Stimulated activated CD4-positive, alpha-beta T cell treated with anti-CD3 and anti-CD28 coated beads, Interleukin-12 subunit alpha, Interleukin-12 subunit beta, amount 100 ng/mL, for 48 hours (primary cell): ENCODE measurements at regions not wholly inside any gene's neighbourhood (a gene's known extent, or its start where the extent isn't known, plus 50 kb on each side); places are given as distances from the start of the nearest gene placed in this dataset.

Source experiments
- DNase-seq, 3 donors: peaks; one replicate each; pipeline ENCODE4 v3.0.0-alpha.2; 2020; ENCODE audit warnings: low read depth in 2 of 3, low spot score in 1 of 3

DNA sequence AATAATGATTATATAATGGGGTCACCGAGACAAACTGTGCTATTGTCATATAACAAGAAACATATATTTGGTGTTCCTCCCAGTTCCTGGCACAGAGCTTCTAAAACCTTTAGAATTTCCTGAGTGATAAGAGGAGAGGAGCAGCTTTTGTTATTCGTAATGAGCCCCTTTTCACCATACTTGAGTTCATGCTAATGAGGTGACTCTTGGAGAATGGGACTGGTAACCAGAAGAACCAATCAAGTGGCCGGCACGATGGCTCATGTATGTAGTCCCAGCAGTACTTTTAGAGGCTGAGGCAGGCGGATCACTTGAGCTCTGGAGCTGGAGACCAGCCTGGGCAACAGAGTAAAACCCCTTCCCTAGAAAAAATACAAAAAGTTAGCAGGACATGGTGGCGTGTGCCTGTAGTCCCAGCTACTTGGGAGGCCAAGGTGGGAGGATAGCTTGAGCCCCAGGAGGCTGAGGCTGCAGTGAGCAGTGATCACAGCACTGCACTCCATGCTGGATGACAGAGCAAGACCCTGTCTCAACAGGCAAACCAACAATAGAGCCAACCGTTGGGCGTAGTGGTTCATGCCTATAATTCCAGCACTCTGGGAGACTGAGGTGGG is 62.7 kb upstream of the FTH1 start:
- no peak for DNase-seq

DNA sequence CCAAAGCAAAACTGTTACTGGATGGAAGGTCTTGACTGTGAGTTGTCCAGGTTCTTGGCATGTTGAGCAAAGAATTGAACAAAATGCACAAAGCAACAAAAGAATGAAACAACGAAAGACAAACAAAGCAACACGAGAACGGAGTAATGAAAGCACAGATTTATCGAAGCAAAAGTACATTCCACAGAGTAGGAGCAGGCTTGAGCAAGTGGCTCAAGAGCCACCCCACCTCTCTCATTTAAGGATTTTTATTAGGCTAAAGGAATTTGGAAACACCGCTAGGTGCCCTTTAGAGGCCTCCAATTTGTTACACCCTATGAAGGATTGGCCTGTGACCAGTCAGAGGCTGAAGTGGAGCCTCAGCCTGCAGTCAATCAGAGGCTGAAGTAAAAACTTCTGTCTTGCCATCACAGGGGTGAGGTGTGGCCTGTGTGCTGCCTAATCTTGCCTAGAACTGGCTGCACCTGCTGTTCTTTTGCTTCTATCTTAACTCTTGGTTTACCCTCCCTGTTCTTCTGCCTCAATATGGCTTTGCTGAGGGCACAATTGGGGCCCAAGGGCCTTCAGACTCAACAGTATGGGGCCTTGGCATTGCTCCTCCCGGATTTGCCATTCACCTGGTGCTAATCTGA is 59.4 kb upstream of the FTH1 start:
- DNase-seq, result no peak

- DNase-seq, result peak; percentile 24 to 40 (median 36)
Observed at GRCh38 chr11:62025487-62026105, 58.2 kb upstream of the FTH1 start.

- DNase-seq, result no peak
Observed at GRCh38 chr11:62024936-62025486, 57.6 kb upstream of the FTH1 start.

DNA sequence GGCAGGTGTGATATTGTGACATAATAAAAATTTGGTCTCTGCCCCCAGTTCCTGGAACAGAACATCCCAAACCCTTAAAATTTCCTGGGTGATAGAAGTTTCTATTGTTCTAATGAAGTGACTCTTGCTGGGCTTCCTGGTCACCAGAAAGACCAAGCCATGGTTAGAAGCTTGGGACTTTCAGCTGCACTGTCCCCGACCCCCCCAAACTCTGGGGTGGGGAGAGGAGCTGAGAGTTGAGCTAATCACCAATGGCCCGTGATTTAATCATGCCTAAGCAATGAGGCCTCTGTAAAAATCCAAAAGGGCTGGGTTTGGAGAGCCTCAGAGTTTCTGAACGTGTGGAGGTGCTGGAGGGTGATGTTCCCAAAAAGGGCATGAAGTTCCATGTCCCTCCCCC is 54.8 kb upstream of the FTH1 start:
- no peak for DNase-seq

DNA sequence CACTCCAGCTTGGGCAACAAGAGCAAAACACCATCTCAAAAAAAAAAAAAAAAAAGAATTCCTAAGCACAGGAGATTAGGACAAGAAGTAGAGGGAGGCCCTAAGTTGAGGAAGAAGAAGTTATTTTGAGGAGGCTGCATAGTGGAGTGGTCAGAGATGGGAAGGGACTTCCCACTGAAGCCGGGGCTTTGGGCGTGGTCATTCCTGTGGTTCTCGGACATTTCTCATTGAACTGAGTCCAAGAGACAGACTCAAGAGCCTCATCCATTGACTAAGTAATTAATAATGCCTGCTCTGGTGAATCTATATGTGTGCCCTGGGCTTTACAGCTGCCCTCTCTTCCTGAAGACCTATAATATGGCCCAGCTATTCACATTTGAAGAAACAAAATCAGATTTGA is 53.2 kb upstream of the FTH1 start:
- DNase-seq, result no peak

GRCh38 chr11:62018981-62019664 is 51.7 kb upstream of the FTH1 start:
- no peak for DNase-seq

- DNase-seq, result no peak
Observed at GRCh38 chr11:62017878-62018655, 50.6 kb upstream of the FTH1 start.
